Stimulated activated CD4-positive, alpha-beta T cell treated with anti-CD3 and anti-CD28 coated beads, Interleukin-1b, Interleukin-23, amount 100 ng/mL, for 1 hour (primary cell): ENCODE measurements at regions not wholly inside any gene's neighbourhood (a gene's known extent, or its start where the extent isn't known, plus 50 kb on each side); places are given as distances from the start of the nearest gene placed in this dataset.
"Not testable (repeated sequence)": the region's sequence is repeated elsewhere in the genome, so short reads cannot be mapped to it uniquely, and the experiment has no call there.

Experiments used
- DNase-seq, 2 donors: peaks; one replicate each; pipeline ENCODE4 v3.0.0-alpha.2; 2020; ENCODE audit warnings: low read depth in 2 of 2

GRCh38 chr6:137709424-137710236 is 157.4 kb upstream of the TNFAIP3 start:
- DNase-seq, result no peak

GRCh38 chr6:137711972-137712371 is 155.1 kb upstream of the TNFAIP3 start:
- DNase-seq, result no peak

GRCh38 chr6:137712587-137712986 is 154.5 kb upstream of the TNFAIP3 start:
- DNase-seq, result no peak

- no peak for DNase-seq
Observed at GRCh38 chr6:137715589-137716045, 151.4 kb upstream of the TNFAIP3 start.

- DNase-seq, result peak in 1 of 2 donors; percentile 47
Observed at GRCh38 chr6:137717074-137718073, 149.7 kb upstream of the TNFAIP3 start.

- not testable (repeated sequence) for DNase-seq
Observed at GRCh38 chr6:137718903-137719302, 148.2 kb upstream of the TNFAIP3 start.

GRCh38 chr6:137722749-137723272 is 144.2 kb upstream of the TNFAIP3 start:
- DNase-seq, result no peak

- DNase-seq, result no peak
Observed at GRCh38 chr6:137723273-137724017, 143.6 kb upstream of the TNFAIP3 start.

GRCh38 chr6:137724018-137724403 is 143.0 kb upstream of the TNFAIP3 start:
- no peak for DNase-seq

GRCh38 chr6:137724495-137725211 is 142.4 kb upstream of the TNFAIP3 start:
- DNase-seq, result no peak

- DNase-seq, result no peak
Observed at GRCh38 chr6:137725949-137726348, 141.1 kb upstream of the TNFAIP3 start.

GRCh38 chr6:137726582-137726981 is 140.5 kb upstream of the TNFAIP3 start:
- no peak for DNase-seq

GRCh38 chr6:137727216-137727765 is 139.8 kb upstream of the TNFAIP3 start:
- no peak for DNase-seq

- DNase-seq, result no peak
Observed at GRCh38 chr6:137728386-137729349, 138.4 kb upstream of the TNFAIP3 start.

GRCh38 chr6:137729866-137730629 is 137.0 kb upstream of the TNFAIP3 start:
- DNase-seq, result no peak

GRCh38 chr6:137731600-137731959 is 135.5 kb upstream of the TNFAIP3 start:
- DNase-seq, result no peak

GRCh38 chr6:137731960-137732616 is 135.0 kb upstream of the TNFAIP3 start:
- no peak for DNase-seq

- no peak for DNase-seq
Observed at GRCh38 chr6:137733372-137733771, 133.7 kb upstream of the TNFAIP3 start.
